ENCODE measurements at regions not wholly inside any gene's neighbourhood (a gene's known extent, or its start where the extent isn't known, plus 50 kb on each side); places are given as distances from the start of the nearest gene placed in this dataset.

GRCh38 chr10:128710798-128711183, 584.6 kb upstream of the MKI67 start:
- TF ChIP-seq CTCF (IDR thresholded peaks at IDR 0.05) (no peak), POLR2A (IDR thresholded peaks at IDR 0.05) (no peak)
